K562 (cell line): ENCODE measurements at regions not wholly inside any gene's neighbourhood (a gene's known extent, or its start where the extent isn't known, plus 50 kb on each side); places are given as distances from the start of the nearest gene placed in this dataset.

Experiments
- ATAC-seq: fragments of 200-7000 bp; cut with Tn5 transposase; 3 replicates; pipeline ENCODE4 v1.9.1; 2020; ENCODE audit warnings: moderate library complexity
- BruUV-seq: library from RNA; stranded (reverse); fragments of 400-500 nt; replicated peaks from 2 replicates; lab custom pipeline; 2021; lab: Mats Ljungman, UMichigan
- CTCF ChIA-PET: fragments of 300-600 bp; formaldehyde crosslinking; extraction: SDS; loops from one replicate; lab custom pipeline; 2021; ENCODE audit warnings: low intra/inter-chr PET ratio; lab: Yijun Ruan, JAX
- POLR2A ChIA-PET: fragments of 300-600, 350-650 bp; sonication (Branson Sonifier 250); formaldehyde crosslinking; extraction: SDS; loops from one replicate; lab custom pipeline; 2021; ENCODE audit warnings: antibody characterized with exemption, inconsistent platforms; lab: Yijun Ruan, JAX
- DNase-seq, 4 experiments: peaks; one replicate each; pipeline versions ENCODE4 v3.0.0 to v3.0.0-alpha.2; 2011 to 2018; ENCODE audit warnings: low spot score in 3 of 4, mixed read lengths in 3 of 4; ENCODE audit errors: extremely low read depth in 1 of 4
- FAIRE-seq: peaks from 2 replicates; lab custom pipeline; 2011; peaks lifted over from hg19 to GRCh38; lab: Jason Lieb, UNC
- H2AFZ ChIP-seq: 2 replicates; pipeline ENCODE4 v1.6.0; 2011; ENCODE audit warnings: low read depth, low read length, control low read depth, inconsistent platforms
- H3K27ac ChIP-seq: fragments of 200-600 bp; 3 replicates; pipeline ENCODE4 v1.8.0; 2011; ENCODE audit warnings: low read depth, mild to moderate bottlenecking, control low read depth, inconsistent platforms, low read length, moderate library complexity, mixed read lengths; ENCODE audit errors: extremely low read depth
- H3K27me3 ChIP-seq, 2 experiments: fragments of 300-600 bp in 1 of 2; 2 replicates in 1 of 2; 3 replicates in 1 of 2; pipeline versions ENCODE4 v1.6.0 to v1.8.0; 2011; ENCODE audit warnings: inconsistent platforms in 2 of 2, low read length in 2 of 2, mild to moderate bottlenecking in 1 of 2, mixed read lengths in 1 of 2, moderate library complexity in 1 of 2; ENCODE audit not compliant: control insufficient read depth in 2 of 2, insufficient read depth in 2 of 2
- H3K36me3 ChIP-seq: fragments of 300-600 bp; 3 replicates; pipeline ENCODE4 v1.8.0; 2011; ENCODE audit warnings: mild to moderate bottlenecking, low read length, inconsistent platforms; ENCODE audit not compliant: control insufficient read depth, insufficient read depth
- H3K4me1 ChIP-seq, 2 experiments: fragments of 200-600 bp in 1 of 2; replicated peaks in 1 of 2; 2 replicates in 1 of 2; 3 replicates in 1 of 2; pipeline versions ENCODE4 v1.5.1 to v1.8.0; 2011; ENCODE audit warnings: inconsistent platforms in 2 of 2, low read length in 2 of 2, mild to moderate bottlenecking in 1 of 2, mixed read lengths in 1 of 2, moderate library complexity in 1 of 2; ENCODE audit not compliant: control insufficient read depth in 2 of 2, insufficient read depth in 2 of 2
- H3K4me2 ChIP-seq: 2 replicates; pipeline ENCODE4 v1.6.1; 2011; ENCODE audit warnings: low read length, control low read depth, inconsistent platforms, mixed read lengths; ENCODE audit not compliant: insufficient read depth
- H3K4me3 ChIP-seq: fragments of 200-600 bp; sonication (generic), shearing (Covaris generic); 2 replicates; pipeline ENCODE4 v1.5.1; 2016; ENCODE audit warnings: control low read depth, inconsistent platforms
- H3K79me2 ChIP-seq: fragments of 200-600 bp; 3 replicates; pipeline ENCODE4 v1.8.0; 2011; ENCODE audit warnings: low read length, inconsistent platforms; ENCODE audit not compliant: control insufficient read depth, insufficient read depth
- H3K9ac ChIP-seq, 2 experiments: 2 replicates each; pipeline versions ENCODE4 v1.6.0 to v1.6.1; 2011; ENCODE audit warnings: low read depth in 2 of 2, low read length in 2 of 2, control low read depth in 1 of 2, inconsistent platforms in 1 of 2, mild to moderate bottlenecking in 1 of 2, mixed read lengths in 1 of 2; ENCODE audit not compliant: insufficient read depth in 1 of 2
- H3K9me1 ChIP-seq: one replicate; pipeline ENCODE4 v1.6.0; 2011; ENCODE audit warnings: inconsistent platforms, mild to moderate bottlenecking, low read length, moderate library complexity; ENCODE audit not compliant: control insufficient read depth, insufficient read depth
- H3K9me3 ChIP-seq: replicated peaks from 2 replicates; pipeline ENCODE4 v1.5.1; 2011; ENCODE audit warnings: low read depth, low read length, inconsistent platforms; ENCODE audit not compliant: control insufficient read depth, insufficient read depth
- H4K20me1 ChIP-seq: replicated peaks from 2 replicates; pipeline ENCODE4 v1.6.1; 2011; ENCODE audit warnings: low read length, inconsistent platforms, mixed read lengths; ENCODE audit not compliant: control insufficient read depth, insufficient read depth
- BRD9 ChIP-seq: fragments of 450-650 bp; IDR thresholded peaks from 2 replicates; pipeline ENCODE4 v1.6.1; 2018; ENCODE audit warnings: low read depth; ENCODE audit not compliant: partially characterized antibody
- CAMTA2 ChIP-seq: fragments of 250-450 bp; sonication (Bioruptor Pico); conservative IDR thresholded peaks from 2 replicates; pipeline ENCODE4 v1.5.1; 2022
- LARP7 ChIP-seq: fragments of 450-650 bp; IDR thresholded peaks from 2 replicates; pipeline ENCODE4 v1.6.1; 2016
- MEIS2 ChIP-seq: fragments of 450-650 bp; IDR thresholded peaks from 2 replicates; pipeline ENCODE4 v1.6.1; 2014; ENCODE audit warnings: mild to moderate bottlenecking; ENCODE audit not compliant: partially characterized antibody
- RFX7 ChIP-seq: fragments of 250-450 bp; sonication (Bioruptor Pico); IDR thresholded peaks from 2 replicates; pipeline ENCODE4 v1.5.1; 2021; ENCODE audit warnings: mild to moderate bottlenecking
- SMARCE1 ChIP-seq: fragments of 450-650 bp; IDR thresholded peaks from 2 replicates; pipeline ENCODE4 v1.7.1; 2016; ENCODE audit warnings: mild to moderate bottlenecking
- TARDBP ChIP-seq: fragments of 450-650 bp; IDR thresholded peaks from 2 replicates; pipeline ENCODE4 v1.6.1; 2016
- ZNF699 ChIP-seq: fragments of 250-450 bp; sonication (Bioruptor Pico); IDR thresholded peaks from 2 replicates; pipeline ENCODE4 v1.8.0; 2021; ENCODE audit warnings: mild to moderate bottlenecking, moderate library complexity; ENCODE audit not compliant: insufficient replicate concordance
- WGBS: fragments of 100-300 bp; shearing (Covaris generic); methylation state at CpG from one replicate; pipeline ENCODE4 v1.1.6; 2016; ENCODE audit warnings: low coverage, mixed read lengths; ENCODE audit not compliant: insufficient coverage; ENCODE audit errors: missing lambda C conversion rate; 5-methylcytosine and 5-hydroxymethylcytosine counted together
- in situ Hi-C: fragments of 300-500 bp; cut with MboI; formaldehyde crosslinking; loops from 4 replicates; pipeline ENCODE4 v1.15.0; 2018; ENCODE audit warnings: inconsistent platforms, mixed read lengths
- intact Hi-C: fragments of 100-400 bp; cut with micrococcal nuclease; formaldehyde crosslinking; loops from 2 replicates; pipeline ENCODE4 v1.14.2; 2022
- TF ChIP-seq, protein P1 (sequence below), 2 experiments: IDR thresholded peaks; 2 replicates each; pipeline ENCODE4 v1.6.1; 2011; ENCODE audit warnings: borderline replicate concordance in 1 of 2, control low read depth in 1 of 2, low read depth in 1 of 2, low read length in 1 of 2, mild to moderate bottlenecking in 1 of 2, mixed read lengths in 1 of 2, moderate library complexity in 1 of 2; ENCODE audit not compliant: insufficient read depth in 1 of 2, insufficient read length in 1 of 2, poor library complexity in 1 of 2, severe bottlenecking in 1 of 2; ENCODE audit errors: extremely low read depth in 1 of 2
- TF ChIP-seq, protein P2 (sequence below): IDR thresholded peaks from 2 replicates; pipeline ENCODE4 v1.6.1; 2016; ENCODE audit warnings: missing genetic modification characterization, missing compliant biosample characterization

DNA sequence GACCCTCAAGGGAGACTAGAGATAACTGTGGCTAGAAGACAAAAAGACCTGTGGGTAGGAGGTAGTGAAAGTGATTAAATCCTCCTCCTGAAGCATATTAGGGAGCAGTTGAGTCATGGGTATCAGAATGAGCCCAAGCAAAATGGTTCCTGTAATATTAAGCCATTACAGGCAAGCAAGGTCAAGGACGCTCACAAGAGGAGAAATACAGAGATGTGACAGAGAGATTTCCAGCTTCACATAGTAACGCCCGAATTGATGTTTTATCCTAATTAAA is 77.7 kb downstream of the FAM76B start:
- no peaks in the 10 kb centered on the region for H4K20me1 ChIP-seq
- WGBS = 76% methylated on average over 3 of the region's 3 CpGs
- H3K36me3 ChIP-seq = no peaks in the 10 kb centered on the region
- FAIRE-seq (no peak), DNase-seq (no peak), ATAC-seq (no peak)
- H3K9ac ChIP-seq = no peak overlapping the region
- H3K9me1 ChIP-seq = no peaks in the 10 kb centered on the region
- intact Hi-C loops (no loop called here), in situ Hi-C loops (no loop called here)
- TF ChIP-seq LARP7 = no peak
- TF ChIP-seq RFX7 (CRISPR knock-in tag) = no peak
- no peak for TF ChIP-seq ZNF699
- TF ChIP-seq, protein P1, sequence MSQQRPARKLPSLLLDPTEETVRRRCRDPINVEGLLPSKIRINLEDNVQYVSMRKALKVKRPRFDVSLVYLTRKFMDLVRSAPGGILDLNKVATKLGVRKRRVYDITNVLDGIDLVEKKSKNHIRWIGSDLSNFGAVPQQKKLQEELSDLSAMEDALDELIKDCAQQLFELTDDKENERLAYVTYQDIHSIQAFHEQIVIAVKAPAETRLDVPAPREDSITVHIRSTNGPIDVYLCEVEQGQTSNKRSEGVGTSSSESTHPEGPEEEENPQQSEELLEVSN (IDR thresholded peaks at IDR 0.05; ENCODE audit: borderline replicate concordance in 1 of 2, extremely low read depth in 1 of 2, insufficient read depth in 1 of 2, insufficient read length in 1 of 2, low read depth in 1 of 2, low read length in 1 of 2, poor library complexity in 1 of 2, severe bottlenecking in 1 of 2) = no peak
- no peak for TF ChIP-seq SMARCE1
- TF ChIP-seq, protein P2, sequence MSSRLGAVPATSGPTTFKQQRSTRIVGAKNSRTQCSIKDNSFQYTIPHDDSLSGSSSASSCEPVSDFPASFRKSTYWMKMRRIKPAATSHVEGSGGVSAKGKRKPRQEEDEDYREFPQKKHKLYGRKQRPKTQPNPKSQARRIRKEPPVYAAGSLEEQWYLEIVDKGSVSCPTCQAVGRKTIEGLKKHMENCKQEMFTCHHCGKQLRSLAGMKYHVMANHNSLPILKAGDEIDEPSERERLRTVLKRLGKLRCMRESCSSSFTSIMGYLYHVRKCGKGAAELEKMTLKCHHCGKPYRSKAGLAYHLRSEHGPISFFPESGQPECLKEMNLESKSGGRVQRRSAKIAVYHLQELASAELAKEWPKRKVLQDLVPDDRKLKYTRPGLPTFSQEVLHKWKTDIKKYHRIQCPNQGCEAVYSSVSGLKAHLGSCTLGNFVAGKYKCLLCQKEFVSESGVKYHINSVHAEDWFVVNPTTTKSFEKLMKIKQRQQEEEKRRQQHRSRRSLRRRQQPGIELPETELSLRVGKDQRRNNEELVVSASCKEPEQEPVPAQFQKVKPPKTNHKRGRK = no peak
- no peak for TF ChIP-seq BRD9
- TF ChIP-seq TARDBP = no peak
- no peak for TF ChIP-seq CAMTA2 (CRISPR knock-in tag)
- no peak for TF ChIP-seq MEIS2
- ChIA-PET CTCF (no interaction called here), POLR2A (interaction anchor here (1.3 kb wide), 1 partner anchor 9 kb away, joined by 4 read pairs; no protein-coding TSS in a partner anchor)
- H3K4me3 ChIP-seq = no peak overlapping the region
- no peaks in the 10 kb centered on the region for H3K9me3 ChIP-seq
- no peak overlapping the region for H3K27ac ChIP-seq
- H3K79me2 ChIP-seq = no peaks in the 10 kb centered on the region
- no TSS peak for BruUV-seq
- H3K4me1 ChIP-seq = peaks cover 4 to 41% of the 10 kb centered on the region in 2 experiments; a peak in 2 of 5 replicates
- H3K27me3 ChIP-seq = no peaks in the 10 kb centered on the region
- peak overlapping the region; percentile 84 for H2AFZ ChIP-seq
- H3K4me2 ChIP-seq = no peak overlapping the region
